Mesothelial cell of epicardium (in vitro differentiated cells): ENCODE measurements at regions not wholly inside any gene's neighbourhood (a gene's known extent, or its start where the extent isn't known, plus 50 kb on each side); places are given as distances from the start of the nearest gene placed in this dataset.
"Not testable (repeated sequence)": the region's sequence is repeated elsewhere in the genome, so short reads cannot be mapped to it uniquely, and the experiment has no call there.

Experiments
- DNase-seq, 2 experiments: peaks; one replicate each; pipeline ENCODE4 v3.0.0; 2021; ENCODE audit warnings: low spot score in 2 of 2; ENCODE audit not compliant: unreplicated experiment in 2 of 2
- H3K27ac Mint-ChIP-seq: 2 replicates; pipeline ENCODE4 v1.8.0; 2021; ENCODE audit warnings: mixed read lengths
- H3K27me3 Mint-ChIP-seq: 2 replicates; pipeline ENCODE4 v1.8.0; 2021; ENCODE audit warnings: low read depth, mixed read lengths
- H3K36me3 Mint-ChIP-seq: 2 replicates; pipeline ENCODE4 v1.8.0; 2021; ENCODE audit warnings: mixed read lengths
- H3K4me1 Mint-ChIP-seq: 2 replicates; pipeline ENCODE4 v1.8.0; 2021; ENCODE audit warnings: mixed read lengths
- H3K4me3 Mint-ChIP-seq: 2 replicates; pipeline ENCODE4 v1.8.0; 2021; ENCODE audit warnings: mild to moderate bottlenecking, moderate library complexity, mixed read lengths
- H3K9me3 Mint-ChIP-seq: 2 replicates; pipeline ENCODE4 v1.8.0; 2021; ENCODE audit warnings: mixed read lengths
- CTCF ChIP-seq: fragments of 200-600 bp; sonication (generic); IDR thresholded peaks from one replicate; pipeline ENCODE4 v1.5.0; 2021; ENCODE audit warnings: antibody characterized with exemption; ENCODE audit not compliant: unreplicated experiment

- DNase-seq: no peak
- TF ChIP-seq CTCF: no peak
- peaks cover 1% of the 10 kb centered on the region for H3K36me3 Mint-ChIP-seq
- H3K27ac Mint-ChIP-seq: no peak overlapping the region
- peaks cover 47% of the 10 kb centered on the region for H3K9me3 Mint-ChIP-seq
- H3K4me3 Mint-ChIP-seq: no peak overlapping the region
- H3K27me3 Mint-ChIP-seq: no peaks in the 10 kb centered on the region
- no peaks in the 10 kb centered on the region for H3K4me1 Mint-ChIP-seq
Observed at GRCh38 chr14:106665814-106666213, 1139.4 kb downstream of the TMEM121 start.

DNA sequence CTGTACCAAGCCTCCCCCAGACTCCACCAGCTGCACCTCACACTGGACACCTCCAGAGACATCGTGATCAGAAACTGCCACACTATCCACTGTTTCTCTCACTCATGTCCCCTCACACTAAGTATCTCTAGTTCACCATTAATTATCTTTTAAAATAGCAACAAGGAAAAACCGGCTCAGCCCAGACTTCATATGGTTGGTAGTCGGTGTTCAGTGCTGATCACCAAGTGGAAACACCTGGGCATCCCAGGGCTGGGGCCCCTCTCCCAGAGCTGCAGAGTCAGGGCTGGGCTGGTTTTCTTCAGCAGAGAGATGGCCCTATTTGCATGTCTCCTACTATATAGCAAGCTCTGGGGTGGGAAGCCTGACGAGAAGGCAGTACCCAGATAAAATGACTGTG is 1140.0 kb downstream of the TMEM121 start:
- H3K4me3 Mint-ChIP-seq: no peak overlapping the region
- peaks cover 48% of the 10 kb centered on the region for H3K9me3 Mint-ChIP-seq
- H3K27ac Mint-ChIP-seq: no peak overlapping the region
- H3K36me3 Mint-ChIP-seq: peaks cover 1% of the 10 kb centered on the region
- TF ChIP-seq CTCF: no peak
- no peak for DNase-seq
- no peaks in the 10 kb centered on the region for H3K4me1 Mint-ChIP-seq
- no peaks in the 10 kb centered on the region for H3K27me3 Mint-ChIP-seq

GRCh38 chr14:106670011-106670410 is 1143.6 kb downstream of the TMEM121 start:
- Mint-ChIP-seq H3K9me3 (peaks cover 45% of the 10 kb centered on the region), H3K27ac (no peak overlapping the region), H3K27me3 (no peaks in the 10 kb centered on the region), H3K4me3 (no peak overlapping the region), H3K36me3 (no peaks in the 10 kb centered on the region), H3K4me1 (no peaks in the 10 kb centered on the region)
- no peak for TF ChIP-seq CTCF
- no peak for DNase-seq

DNA sequence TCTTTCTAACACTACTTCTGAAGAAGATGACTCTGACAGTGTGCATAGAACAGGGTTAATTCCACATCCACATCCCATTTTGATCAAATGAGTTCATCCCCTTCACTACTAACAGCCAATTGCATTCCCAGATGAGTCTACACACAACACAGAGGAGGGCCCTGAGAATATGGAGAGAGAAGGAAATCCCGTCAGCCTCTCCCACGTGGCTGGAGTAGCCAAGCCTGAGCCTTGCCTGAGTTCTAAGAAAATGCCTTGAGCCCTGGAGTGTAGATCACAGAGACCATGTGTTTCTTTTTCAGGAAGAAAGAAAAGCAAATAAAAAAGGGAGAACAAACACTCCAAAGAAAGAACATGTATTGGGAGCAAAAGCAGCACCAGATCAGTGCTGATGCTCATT is 1147.7 kb downstream of the TMEM121 start:
- not testable (repeated sequence) for H3K27me3 Mint-ChIP-seq, DNase-seq, H3K4me3 Mint-ChIP-seq, H3K27ac Mint-ChIP-seq, H3K4me1 Mint-ChIP-seq, H3K36me3 Mint-ChIP-seq
- H3K9me3 Mint-ChIP-seq: peaks cover 56% of the 10 kb centered on the region

GRCh38 chr14:106674509-106675125 is 1148.2 kb downstream of the TMEM121 start:
- H3K4me1 Mint-ChIP-seq, DNase-seq, H3K27me3 Mint-ChIP-seq, H3K27ac Mint-ChIP-seq, H3K36me3 Mint-ChIP-seq, H3K4me3 Mint-ChIP-seq: not testable (repeated sequence)
- H3K9me3 Mint-ChIP-seq: peaks cover 56% of the 10 kb centered on the region

GRCh38 chr14:106675716-106676115 is 1149.3 kb downstream of the TMEM121 start:
- H3K27me3 Mint-ChIP-seq, H3K27ac Mint-ChIP-seq, H3K4me3 Mint-ChIP-seq, H3K36me3 Mint-ChIP-seq, H3K4me1 Mint-ChIP-seq, DNase-seq: not testable (repeated sequence)
- H3K9me3 Mint-ChIP-seq: peaks cover 61% of the 10 kb centered on the region

- no peaks in the 10 kb centered on the region for H3K4me1 Mint-ChIP-seq
- peaks cover 72% of the 10 kb centered on the region for H3K9me3 Mint-ChIP-seq
- TF ChIP-seq CTCF: no peak
- H3K27me3 Mint-ChIP-seq: no peaks in the 10 kb centered on the region
- no peak overlapping the region for H3K27ac Mint-ChIP-seq
- no peak for DNase-seq
- no peak overlapping the region for H3K4me3 Mint-ChIP-seq
- H3K36me3 Mint-ChIP-seq: peaks cover 2% of the 10 kb centered on the region
Observed at GRCh38 chr14:106679776-106680175, 1153.4 kb downstream of the TMEM121 start.
